Peyer's patch (tissue), 4 donors: ENCODE measurements at regions not wholly inside any gene's neighbourhood (a gene's known extent, or its start where the extent isn't known, plus 50 kb on each side); places are given as distances from the start of the nearest gene placed in this dataset.
A peak's percentile ranks its signal among the peaks of the same experiment; 100 is the strongest.
"Not testable (repeated sequence)": the region's sequence is repeated elsewhere in the genome, so short reads cannot be mapped to it uniquely, and the experiment has no call there.

Experiments used
- DNase-seq, 3 donors: peaks; one replicate each; pipeline ENCODE4 v3.0.0-alpha.2; 2017 to 2019
- H3K27ac ChIP-seq, 4 donors: fragments of 200-600 bp; sonication (generic); one replicate each; pipeline ENCODE4 v1.5.1; 2016 to 2019
- H3K27me3 ChIP-seq, 2 donors: fragments of 200-600 bp; sonication (generic); one replicate each; pipeline ENCODE4 v1.5.1; 2019
- H3K36me3 ChIP-seq, 3 donors: fragments of 200-600 bp; sonication (generic); one replicate each; pipeline ENCODE4 v1.5.1; 2016 to 2019
- H3K4me1 ChIP-seq, 4 donors: fragments of 200-600 bp; sonication (generic); one replicate each; pipeline ENCODE4 v1.5.1; 2016 to 2019
- H3K4me3 ChIP-seq, 4 donors: fragments of 200-600 bp; sonication (generic); 1 replicate in 3 of 4; 2 replicates in 1 of 4; pipeline ENCODE4 v1.5.1; 2016 to 2019; ENCODE audit warnings: mild to moderate bottlenecking in 1 of 4
- H3K9me3 ChIP-seq, 4 donors: fragments of 200-600 bp; sonication (generic); one replicate each; pipeline ENCODE4 v1.5.1; 2016 to 2019; ENCODE audit warnings: mild to moderate bottlenecking in 1 of 4
- CTCF ChIP-seq, 6 experiments: fragments of 450-650 bp in 4 of 6; fragments of 200-600 bp in 2 of 6; sonication (generic) in 1 of 6; IDR thresholded peaks; one replicate each; pipeline ENCODE4 v1.5.1; 2017 to 2019; ENCODE audit warnings: antibody characterized with exemption in 6 of 6, mild to moderate bottlenecking in 3 of 6, moderate library complexity in 1 of 6
- POLR2A ChIP-seq, 2 donors: fragments of 450-650 bp; IDR thresholded peaks; one replicate each; pipeline ENCODE4 v1.5.1; 2017; ENCODE audit warnings: antibody characterized with exemption in 2 of 2, mild to moderate bottlenecking in 2 of 2, moderate library complexity in 2 of 2

GRCh38 chr2:234363011-234363487 lies 133.8 kb downstream of the ARL4C start:
- Histone ChIP-seq H3K4me3 (no peak overlapping the region), H3K9me3 (no peaks in the 10 kb centered on the region), H3K36me3 (no peaks in the 10 kb centered on the region), H3K4me1 (peaks cover 0 to 6% (median 0%) of the 10 kb centered on the region in 4 donors), H3K27me3 (no peaks in the 10 kb centered on the region), H3K27ac (no peak overlapping the region)
- DNase-seq: no peak
- TF ChIP-seq CTCF (IDR thresholded peaks at IDR 0.05) (no peak), POLR2A (IDR thresholded peaks at IDR 0.05) (no peak)

DNA sequence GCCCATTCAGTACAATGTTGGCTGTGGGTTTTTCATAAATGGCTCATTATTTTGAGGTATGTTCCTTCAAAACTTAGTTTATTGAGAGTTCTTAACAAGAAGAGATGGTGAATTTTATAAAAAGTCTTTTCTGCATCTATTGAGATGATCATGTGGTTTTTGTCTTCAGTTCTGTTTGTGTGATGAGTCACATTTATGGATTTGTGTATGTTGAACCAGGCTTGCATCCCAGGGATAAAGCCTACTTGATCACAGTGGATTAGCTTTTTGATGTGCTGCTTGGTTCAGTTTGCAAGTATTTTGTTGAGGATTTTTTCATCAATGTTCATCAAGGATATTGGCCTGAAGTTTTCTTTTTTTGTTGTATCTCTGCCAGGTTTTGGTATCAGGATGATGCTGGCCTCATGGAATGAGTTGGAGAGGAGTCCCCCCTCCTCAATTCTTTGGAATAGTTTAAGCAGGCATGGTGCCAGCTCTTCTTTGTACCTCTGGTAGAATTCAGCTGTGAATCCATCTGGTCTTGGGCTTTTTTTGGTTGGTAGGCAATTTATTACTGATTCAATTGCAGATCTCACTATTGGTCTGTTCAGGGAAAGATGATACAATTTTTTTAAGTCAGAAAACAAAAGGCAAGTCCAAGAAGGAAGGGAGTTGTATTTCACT lies 136.4 kb downstream of the ARL4C start:
- not testable (repeated sequence) for H3K9me3 ChIP-seq, H3K27me3 ChIP-seq, H3K27ac ChIP-seq, H3K4me1 ChIP-seq, H3K4me3 ChIP-seq, H3K36me3 ChIP-seq, DNase-seq

- H3K36me3 ChIP-seq: no peaks in the 10 kb centered on the region
- H3K4me1 ChIP-seq: no peaks in the 10 kb centered on the region
- no peak overlapping the region for H3K27ac ChIP-seq
- H3K9me3 ChIP-seq: peaks cover 0 to 5% (median 0%) of the 10 kb centered on the region in 4 donors
- DNase-seq: no peak
- no peak overlapping the region for H3K4me3 ChIP-seq
- H3K27me3 ChIP-seq: no peaks in the 10 kb centered on the region
- no peak for TF ChIP-seq CTCF (IDR thresholded peaks at IDR 0.05)
- TF ChIP-seq POLR2A (IDR thresholded peaks at IDR 0.05): no peak
Observed at GRCh38 chr2:234357666-234358065, 139.2 kb downstream of the ARL4C start.

- Histone ChIP-seq H3K9me3 (peaks cover 0 to 5% (median 0%) of the 10 kb centered on the region in 4 donors), H3K4me1 (no peaks in the 10 kb centered on the region), H3K4me3 (no peak overlapping the region), H3K27me3 (no peaks in the 10 kb centered on the region), H3K36me3 (no peaks in the 10 kb centered on the region), H3K27ac (no peak overlapping the region)
- no peak for DNase-seq
- TF ChIP-seq POLR2A (IDR thresholded peaks at IDR 0.05) (no peak), CTCF (IDR thresholded peaks at IDR 0.05) (no peak)
Observed at GRCh38 chr2:234355808-234356365, 141.0 kb downstream of the ARL4C start.

- H3K27ac ChIP-seq: no peak overlapping the region
- DNase-seq: peak in 1 of 3 donors; percentile 33
- no peaks in the 10 kb centered on the region for H3K36me3 ChIP-seq
Observed at GRCh38 chr2:234355021-234355720, 141.7 kb downstream of the ARL4C start.

More at GRCh38 chr2:234355021-234355720, 141.7 kb downstream of the ARL4C start:
- TF ChIP-seq CTCF (IDR thresholded peaks at IDR 0.05): no peak
- no peak for TF ChIP-seq POLR2A (IDR thresholded peaks at IDR 0.05)
- H3K4me1 ChIP-seq: no peaks in the 10 kb centered on the region
- no peak overlapping the region for H3K4me3 ChIP-seq
- peaks cover 0 to 5% (median 0%) of the 10 kb centered on the region in 4 donors for H3K9me3 ChIP-seq
- no peaks in the 10 kb centered on the region for H3K27me3 ChIP-seq
